ENCODE measurements at regions not wholly inside any gene's neighbourhood (a gene's known extent, or its start where the extent isn't known, plus 50 kb on each side); places are given as distances from the start of the nearest gene placed in this dataset.
"Not testable (repeated sequence)": the region's sequence is repeated elsewhere in the genome, so short reads cannot be mapped to it uniquely, and the experiment has no call there.

DNA sequence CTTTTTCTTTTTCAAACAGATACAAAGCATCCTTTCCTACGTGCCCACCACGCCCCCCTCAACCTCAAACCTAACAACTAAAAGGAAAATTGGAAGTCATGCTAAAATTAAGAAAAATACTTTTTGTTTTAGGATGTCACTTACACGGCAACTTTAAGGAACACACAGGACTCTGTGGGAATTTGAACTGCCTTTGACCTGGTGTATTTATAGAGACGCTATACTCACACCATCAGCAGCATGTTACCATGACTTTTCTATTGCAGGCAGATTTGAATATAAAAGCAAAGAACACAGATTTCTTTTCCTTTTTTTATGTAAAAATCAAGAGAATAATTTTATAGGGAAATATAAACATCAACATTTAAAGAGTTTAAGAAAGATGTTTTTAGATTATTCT, 198.2 kb downstream of the SIPA1L2 start:
- Mint-ChIP-seq H3K27me3 (no peaks in the 10 kb centered on the region), H3K4me1 (no peaks in the 10 kb centered on the region), H3K36me3 (no peaks in the 10 kb centered on the region), H3K27ac (no peak overlapping the region), H3K9me3 (ENCODE audit: low read depth) (no peaks in the 10 kb centered on the region), H3K4me3 (no peak overlapping the region)
- CTCF ChIA-PET, result no interaction called here
- no peak for ATAC-seq
- DNase-seq, result no peak

DNA sequence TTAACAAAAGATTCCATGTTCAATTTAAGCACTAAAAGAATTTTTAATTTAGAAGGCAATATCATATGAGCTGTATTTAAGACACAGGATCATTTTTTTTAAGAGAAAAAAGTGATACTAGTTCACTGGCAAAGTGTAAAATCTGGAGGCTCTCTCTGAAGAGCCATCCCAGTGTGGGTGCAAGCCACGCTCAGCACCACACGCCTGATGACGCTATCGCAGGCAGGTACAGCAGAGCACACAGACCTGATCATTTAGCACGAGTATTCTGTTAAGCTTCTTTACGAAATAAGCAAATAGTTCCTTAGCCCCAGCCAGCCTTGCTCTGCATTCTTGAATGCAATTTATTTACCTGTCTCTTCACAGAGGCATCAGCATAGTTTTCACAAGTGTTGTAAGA, 198.6 kb downstream of the SIPA1L2 start:
- H3K36me3 Mint-ChIP-seq, result no peaks in the 10 kb centered on the region
- no peaks in the 10 kb centered on the region for H3K9me3 Mint-ChIP-seq (ENCODE audit: low read depth)
- ATAC-seq (no peak), DNase-seq (no peak)
- H3K4me1 Mint-ChIP-seq, result no peaks in the 10 kb centered on the region
- H3K27me3 Mint-ChIP-seq, result no peaks in the 10 kb centered on the region
- CTCF ChIA-PET, result no interaction called here
- H3K4me3 Mint-ChIP-seq, result no peak overlapping the region
- H3K27ac Mint-ChIP-seq, result no peak overlapping the region

DNA sequence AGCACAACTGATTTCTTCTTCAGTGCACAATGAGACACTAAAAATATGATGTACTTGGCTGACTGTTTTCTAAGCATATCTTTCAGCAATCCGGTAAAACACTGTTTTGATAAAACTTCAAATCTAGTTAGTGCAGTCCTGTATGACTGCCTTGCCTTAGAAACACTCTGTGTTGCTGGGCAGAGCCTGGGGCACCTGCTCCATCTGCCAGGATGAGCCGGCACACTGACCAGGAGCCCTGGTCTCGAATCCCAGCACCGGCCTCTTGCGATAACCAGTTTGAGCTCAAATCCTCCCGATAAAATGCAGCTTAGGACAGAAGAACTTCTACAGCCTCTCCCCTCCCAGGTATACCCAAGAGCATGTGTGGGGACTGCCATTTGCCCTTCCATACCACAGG, 199.5 kb downstream of the SIPA1L2 start:
- CTCF ChIA-PET, result no interaction called here
- Mint-ChIP-seq H3K9me3 (ENCODE audit: low read depth) (no peaks in the 10 kb centered on the region), H3K4me3 (no peak overlapping the region), H3K4me1 (no peaks in the 10 kb centered on the region), H3K27ac (no peak overlapping the region), H3K36me3 (no peaks in the 10 kb centered on the region), H3K27me3 (no peaks in the 10 kb centered on the region)
- no peak for ATAC-seq
- DNase-seq, result no peak

DNA sequence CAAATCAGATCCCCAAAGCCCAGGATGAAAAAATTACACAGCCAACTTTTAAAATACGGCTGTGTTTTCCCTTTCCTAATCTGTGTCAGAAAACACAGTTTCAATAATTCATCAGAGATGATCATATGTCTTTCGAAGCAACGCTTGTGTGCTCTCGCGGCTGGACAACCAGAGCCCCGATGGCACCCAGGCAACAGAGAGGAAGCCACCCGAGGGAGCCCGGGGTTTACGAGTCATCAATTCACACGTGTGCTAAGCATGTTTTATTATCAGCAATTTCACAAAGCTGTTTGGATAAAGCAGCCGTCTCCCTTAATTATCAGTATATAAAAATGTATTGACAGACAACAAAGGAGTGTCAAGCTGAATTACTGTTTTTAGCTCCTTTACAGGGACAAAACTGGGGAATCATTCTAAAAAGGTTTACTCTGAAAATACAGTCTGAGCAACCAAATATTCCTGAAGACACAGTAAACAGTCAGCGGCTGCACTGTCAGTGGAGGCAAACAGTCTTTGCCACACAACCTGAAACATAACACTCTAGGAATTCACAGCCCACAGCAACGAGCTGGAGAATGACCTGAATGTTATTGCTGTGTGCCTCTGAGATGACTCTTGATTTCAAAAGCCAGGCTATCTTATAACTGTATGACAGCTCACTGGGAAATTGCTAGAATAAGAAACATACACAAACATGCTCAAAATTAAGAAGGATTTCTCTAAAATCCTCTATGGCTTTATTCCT, 201.0 kb downstream of the SIPA1L2 start:
- DNase-seq (no peak), ATAC-seq (no peak)
- no peaks in the 10 kb centered on the region for H3K36me3 Mint-ChIP-seq
- no peak overlapping the region for H3K27ac Mint-ChIP-seq
- H3K4me3 Mint-ChIP-seq, result no peak overlapping the region
- H3K27me3 Mint-ChIP-seq, result no peaks in the 10 kb centered on the region
- H3K4me1 Mint-ChIP-seq, result no peaks in the 10 kb centered on the region
- CTCF ChIA-PET, result no interaction called here
- no peaks in the 10 kb centered on the region for H3K9me3 Mint-ChIP-seq (ENCODE audit: low read depth)

DNA sequence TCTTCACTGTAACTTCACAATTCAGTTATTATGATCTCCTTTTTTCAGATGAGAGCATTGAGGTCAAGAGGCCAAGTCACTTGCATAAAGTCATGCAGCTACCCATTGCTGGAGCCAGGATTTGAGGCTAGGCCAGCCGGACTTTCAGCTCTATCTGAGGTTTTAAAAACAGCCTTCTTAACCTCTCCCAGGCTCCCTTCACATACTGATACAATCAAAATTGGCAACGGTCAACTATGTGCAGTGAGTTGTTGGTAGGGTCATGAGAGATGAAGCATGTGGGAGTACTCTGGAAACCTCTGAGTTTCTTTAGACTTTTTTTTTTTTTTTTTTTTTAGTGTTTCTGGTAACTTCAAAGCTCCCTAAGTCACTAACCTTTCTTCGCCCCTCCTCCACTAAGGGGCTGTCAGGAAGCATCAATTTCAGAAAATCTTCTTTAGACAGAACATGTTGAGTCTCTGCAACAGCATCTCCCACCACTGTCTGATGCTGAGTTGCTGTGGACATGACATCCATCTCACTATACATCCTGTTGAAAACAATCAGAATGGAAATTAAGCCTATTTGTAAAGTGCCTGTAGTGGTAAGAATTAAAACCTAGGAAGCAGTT, 201.8 kb downstream of the SIPA1L2 start:
- no peak overlapping the region for H3K27ac Mint-ChIP-seq
- CTCF ChIA-PET, result interaction anchor here (1.1 kb wide), 1 partner anchor 13 kb away, joined by 3 read pairs; no protein-coding TSS in a partner anchor
- H3K27me3 Mint-ChIP-seq, result no peaks in the 10 kb centered on the region
- no peaks in the 10 kb centered on the region for H3K4me1 Mint-ChIP-seq
- ATAC-seq (no peak), DNase-seq (peak; percentile 25)
- no peaks in the 10 kb centered on the region for H3K36me3 Mint-ChIP-seq
- H3K4me3 Mint-ChIP-seq, result no peak overlapping the region
- H3K9me3 Mint-ChIP-seq (ENCODE audit: low read depth), result no peaks in the 10 kb centered on the region

DNA sequence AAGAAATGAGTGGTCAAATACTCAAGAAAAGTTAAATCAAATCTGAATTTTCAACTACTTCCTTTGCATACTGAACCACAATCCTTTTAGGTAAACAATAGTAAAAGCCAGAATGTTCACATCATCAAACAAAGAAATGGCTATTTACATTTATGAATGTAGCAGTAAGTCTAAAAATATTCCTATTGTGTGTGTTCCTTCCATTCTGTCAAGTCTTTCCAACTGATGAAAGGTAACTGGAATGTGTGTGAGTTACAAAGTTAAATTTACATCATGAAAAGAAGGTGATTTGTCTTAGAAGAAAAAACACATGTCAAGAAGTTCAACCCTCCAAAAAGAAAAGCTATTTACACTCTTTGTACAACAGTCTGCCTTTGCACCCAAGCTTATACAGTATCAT, 203.1 kb downstream of the SIPA1L2 start:
- Mint-ChIP-seq H3K9me3 (ENCODE audit: low read depth) (no peaks in the 10 kb centered on the region), H3K27ac (no peak overlapping the region), H3K4me1 (peaks cover under 1% of the 10 kb centered on the region), H3K27me3 (no peaks in the 10 kb centered on the region), H3K36me3 (no peaks in the 10 kb centered on the region), H3K4me3 (no peak overlapping the region)
- CTCF ChIA-PET, result no interaction called here
- no peak for ATAC-seq
- DNase-seq, result no peak

DNA sequence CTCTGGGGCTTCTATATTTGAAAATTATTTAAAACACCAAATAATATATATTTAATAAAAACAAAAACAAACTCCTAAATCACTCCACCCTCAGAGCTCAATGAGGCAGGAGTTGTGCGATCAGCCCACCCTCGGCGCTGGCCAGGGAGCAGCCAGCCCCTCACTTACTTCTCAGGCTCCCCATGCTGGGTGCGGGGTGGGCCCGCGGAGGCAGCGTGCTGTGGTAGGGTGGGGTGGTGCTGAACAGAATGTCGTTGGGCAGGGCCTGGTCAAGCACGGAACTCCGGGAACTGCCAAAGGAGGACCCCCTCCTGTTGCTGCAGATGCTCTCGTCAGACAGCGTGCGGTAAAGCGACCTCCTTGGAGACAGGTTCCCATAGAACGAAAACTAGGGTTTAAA, 204.5 kb downstream of the SIPA1L2 start:
- Mint-ChIP-seq H3K9me3 (ENCODE audit: low read depth) (no peaks in the 10 kb centered on the region), H3K27ac (no peak overlapping the region), H3K27me3 (no peaks in the 10 kb centered on the region), H3K36me3 (no peaks in the 10 kb centered on the region), H3K4me3 (no peak overlapping the region), H3K4me1 (peaks cover 7% of the 10 kb centered on the region)
- CTCF ChIA-PET, result no interaction called here
- ATAC-seq (no peak), DNase-seq (peak; percentile 15)

DNA sequence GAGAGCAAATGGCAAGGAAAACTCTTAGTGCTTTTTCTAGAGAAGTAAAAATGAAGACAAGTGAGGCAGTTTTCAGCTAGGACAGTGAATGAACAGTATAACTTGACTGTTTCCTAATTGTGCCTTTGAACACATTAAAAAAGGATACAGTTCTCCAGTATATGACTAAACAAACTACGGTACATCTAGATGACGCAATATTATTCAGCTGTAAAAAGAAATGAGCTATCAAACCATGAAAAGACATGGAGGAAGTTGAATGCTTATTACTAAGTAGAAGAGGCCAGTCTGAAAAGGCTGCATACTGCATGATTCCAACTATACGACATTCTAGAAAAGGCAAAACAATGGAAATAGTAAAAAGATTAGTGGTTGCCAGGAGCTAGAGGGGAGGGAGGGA, 206.3 kb downstream of the SIPA1L2 start:
- CTCF ChIA-PET, result no interaction called here
- Mint-ChIP-seq H3K4me3 (no peak overlapping the region), H3K27ac (no peak overlapping the region), H3K36me3 (no peaks in the 10 kb centered on the region), H3K9me3 (ENCODE audit: low read depth) (no peaks in the 10 kb centered on the region), H3K4me1 (peaks cover 7% of the 10 kb centered on the region), H3K27me3 (no peaks in the 10 kb centered on the region)
- ATAC-seq, result no peak
- DNase-seq, result no peak

DNA sequence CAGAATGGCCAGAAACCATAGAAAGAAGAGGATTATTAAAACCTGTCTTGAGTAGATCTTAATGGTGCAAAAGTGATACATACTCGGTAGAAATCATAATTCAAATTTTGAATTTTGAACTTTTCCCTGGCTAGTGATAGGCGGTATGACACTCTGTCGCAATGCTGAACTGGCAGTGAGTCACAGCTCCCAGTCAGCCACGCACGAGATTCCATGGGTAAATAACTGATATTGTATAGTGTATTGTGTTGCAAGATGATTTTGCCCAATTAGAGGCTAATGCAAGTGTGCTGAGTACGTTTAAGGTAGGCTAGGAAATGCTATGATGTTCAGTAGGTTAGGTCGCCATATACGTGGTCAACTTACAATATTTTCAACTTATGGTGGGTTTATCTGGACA, 207.0 kb downstream of the SIPA1L2 start:
- no peak for DNase-seq
- no peaks in the 10 kb centered on the region for H3K27me3 Mint-ChIP-seq
- no peak for ATAC-seq
- CTCF ChIA-PET, result no interaction called here
- H3K9me3 Mint-ChIP-seq (ENCODE audit: low read depth), result no peaks in the 10 kb centered on the region
- no peak overlapping the region for H3K27ac Mint-ChIP-seq
- H3K4me3 Mint-ChIP-seq, result no peak overlapping the region
- peaks cover 7% of the 10 kb centered on the region for H3K4me1 Mint-ChIP-seq
- H3K36me3 Mint-ChIP-seq, result no peaks in the 10 kb centered on the region

DNA sequence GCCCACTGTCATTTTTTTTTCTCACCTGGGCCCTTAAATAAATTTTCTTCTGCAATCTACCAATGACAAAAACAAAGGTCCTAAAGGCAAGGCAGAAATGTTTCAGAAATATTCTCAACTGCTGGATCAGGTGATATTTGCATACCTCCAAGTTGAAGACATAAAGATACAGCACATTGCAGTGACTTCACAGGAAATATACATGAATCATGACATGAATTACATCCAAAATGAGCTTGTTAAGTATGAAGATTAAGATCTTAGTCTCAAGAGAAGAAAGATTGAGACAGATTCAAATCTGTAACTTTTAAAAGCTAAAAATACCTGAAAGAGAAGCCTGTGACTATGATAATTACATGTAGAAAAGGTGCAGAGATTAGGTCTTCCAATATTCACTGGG, 207.8 kb downstream of the SIPA1L2 start:
- Mint-ChIP-seq H3K36me3 (no peaks in the 10 kb centered on the region), H3K27ac (no peak overlapping the region), H3K4me1 (peaks cover 7% of the 10 kb centered on the region), H3K27me3 (no peaks in the 10 kb centered on the region), H3K9me3 (ENCODE audit: low read depth) (no peaks in the 10 kb centered on the region), H3K4me3 (no peak overlapping the region)
- CTCF ChIA-PET, result no interaction called here
- no peak for ATAC-seq
- DNase-seq, result no peak

DNA sequence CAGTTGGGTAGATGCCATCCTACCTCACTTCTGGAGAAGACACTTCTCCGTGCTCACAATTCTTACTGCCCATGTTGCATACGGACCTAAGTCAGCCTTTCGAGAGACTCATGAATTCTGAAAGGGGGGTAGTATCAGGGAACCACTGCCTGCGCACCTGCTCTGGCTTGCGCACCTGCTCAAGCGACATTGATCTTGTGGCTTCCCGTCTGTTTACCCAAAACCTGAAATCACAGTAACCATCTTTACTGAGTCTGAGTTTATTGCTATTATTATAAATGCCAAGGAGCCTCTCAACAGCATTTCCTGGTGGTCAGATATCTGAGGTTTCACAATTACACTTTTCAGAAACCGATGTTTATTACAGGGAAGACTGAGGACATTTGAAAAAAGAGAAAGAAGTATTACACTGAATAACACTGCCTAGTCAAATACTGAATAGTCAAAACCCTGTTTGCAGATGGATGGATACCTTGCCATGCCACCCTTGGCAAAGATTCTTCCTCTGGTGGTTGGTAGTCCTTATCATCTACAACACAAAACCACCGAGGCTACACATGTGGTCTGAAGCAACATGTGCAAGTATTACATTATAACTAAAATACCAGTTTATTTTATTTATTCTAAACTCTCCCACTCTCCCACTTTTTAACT, 208.7 kb downstream of the SIPA1L2 start:
- Mint-ChIP-seq H3K27ac (no peak overlapping the region), H3K4me1 (peaks cover 7% of the 10 kb centered on the region), H3K27me3 (no peaks in the 10 kb centered on the region), H3K9me3 (ENCODE audit: low read depth) (no peaks in the 10 kb centered on the region), H3K4me3 (no peak overlapping the region), H3K36me3 (no peaks in the 10 kb centered on the region)
- DNase-seq (no peak), ATAC-seq (no peak)
- CTCF ChIA-PET, result no interaction called here

DNA sequence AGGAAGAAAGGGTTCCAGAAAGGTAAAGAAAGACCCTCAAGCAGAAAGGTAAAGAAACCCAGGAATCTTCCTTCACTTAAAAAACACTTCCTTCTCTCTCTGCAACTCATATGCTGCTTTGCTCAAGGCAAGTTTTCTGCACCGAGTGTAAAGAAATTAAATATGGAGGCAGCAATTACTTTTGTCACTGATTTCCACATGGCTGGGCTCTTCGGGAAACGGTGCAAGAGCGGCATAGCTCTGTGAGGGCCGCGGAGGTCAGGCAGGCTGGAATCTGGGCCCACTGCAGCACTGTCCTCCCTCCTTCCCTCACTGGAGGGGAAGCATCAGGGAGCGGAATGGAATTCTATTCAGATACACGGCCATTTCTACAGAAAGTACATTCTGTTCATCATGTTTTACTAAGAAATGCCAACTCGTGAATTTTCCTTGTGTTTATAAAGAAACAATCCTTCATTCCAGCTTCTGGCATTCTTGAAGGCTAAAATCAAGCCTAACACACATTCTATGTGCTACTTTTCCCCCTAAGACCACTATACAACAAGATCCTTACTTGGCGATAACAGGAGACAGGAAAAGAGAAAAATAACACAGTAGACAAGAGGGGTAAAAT, 212.2 kb downstream of the SIPA1L2 start:
- Mint-ChIP-seq H3K4me3 (no peak overlapping the region), H3K9me3 (ENCODE audit: low read depth) (no peaks in the 10 kb centered on the region), H3K36me3 (no peaks in the 10 kb centered on the region), H3K27me3 (no peaks in the 10 kb centered on the region), H3K4me1 (peaks cover 7% of the 10 kb centered on the region), H3K27ac (no peak overlapping the region)
- no peak for ATAC-seq
- no peak for DNase-seq
- CTCF ChIA-PET, result no interaction called here

DNA sequence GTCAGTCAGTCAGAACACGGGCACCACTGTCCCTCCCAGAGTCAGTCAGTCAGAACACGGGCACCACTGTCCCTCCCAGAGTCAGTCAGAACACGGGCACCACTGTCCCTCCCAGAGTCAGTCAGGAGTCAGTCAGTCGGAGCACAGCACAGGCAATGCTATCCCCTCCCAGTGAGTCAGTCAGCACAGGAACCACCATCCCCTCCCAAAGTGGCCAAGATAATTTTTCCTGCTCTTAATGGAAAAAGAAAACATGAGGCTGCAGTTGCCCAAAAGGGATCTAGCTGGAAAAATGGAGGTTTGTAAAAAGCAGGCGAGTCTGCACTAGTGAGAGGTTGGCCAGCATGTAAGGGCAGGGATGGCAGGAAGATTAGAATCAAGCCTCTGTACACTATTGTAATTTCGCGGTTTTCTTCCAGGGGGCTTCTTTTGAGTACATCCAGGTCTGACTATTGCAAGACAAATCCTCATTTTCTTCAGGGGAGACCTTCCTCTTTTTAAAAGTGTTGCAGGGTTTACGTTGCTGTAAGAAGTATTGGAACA, 213.8 kb downstream of the SIPA1L2 start:
- no peak for DNase-seq
- CTCF ChIA-PET, result no interaction called here
- no peak overlapping the region for H3K27ac Mint-ChIP-seq
- H3K4me1 Mint-ChIP-seq, result peaks cover under 1% of the 10 kb centered on the region
- no peak overlapping the region for H3K4me3 Mint-ChIP-seq
- H3K27me3 Mint-ChIP-seq, result no peaks in the 10 kb centered on the region
- no peaks in the 10 kb centered on the region for H3K36me3 Mint-ChIP-seq
- no peaks in the 10 kb centered on the region for H3K9me3 Mint-ChIP-seq (ENCODE audit: low read depth)
- ATAC-seq, result no peak

DNA sequence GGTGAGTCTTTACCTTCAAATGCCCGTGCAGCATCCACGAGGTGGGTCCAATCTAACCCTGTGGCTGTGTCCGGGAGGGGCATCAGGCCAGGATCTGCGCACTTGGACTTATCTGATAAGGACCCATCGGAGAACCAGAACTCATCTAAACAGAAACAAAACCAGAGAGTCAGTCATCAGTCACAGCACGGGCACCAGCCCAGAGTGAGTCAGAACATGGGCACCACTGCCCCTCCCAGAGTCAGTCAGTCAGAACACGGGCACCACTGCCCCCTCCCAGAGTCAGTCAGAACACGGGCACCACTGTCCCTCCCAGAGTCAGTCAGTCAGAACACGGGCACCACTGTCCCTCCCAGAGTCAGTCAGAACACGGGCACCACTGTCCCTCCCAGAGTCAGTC, 214.5 kb downstream of the SIPA1L2 start:
- H3K27ac Mint-ChIP-seq; H3K36me3 Mint-ChIP-seq; H3K4me3 Mint-ChIP-seq; H3K9me3 Mint-ChIP-seq (ENCODE audit: low read depth); ATAC-seq; H3K4me1 Mint-ChIP-seq; CTCF ChIA-PET; DNase-seq; H3K27me3 Mint-ChIP-seq: not testable (repeated sequence)
